Brain microvascular endothelial cell (primary cell): ENCODE measurements at regions not wholly inside any gene's neighbourhood (a gene's known extent, or its start where the extent isn't known, plus 50 kb on each side); places are given as distances from the start of the nearest gene placed in this dataset.
"Not testable (repeated sequence)": the region's sequence is repeated elsewhere in the genome, so short reads cannot be mapped to it uniquely, and the experiment has no call there.

ENCODE experiments used
- DNase-seq: peaks from one replicate; pipeline ENCODE4 v3.0.0-alpha.2; 2020
- H3K27ac ChIP-seq: fragments of 250-450 bp; sonication (Bioruptor Pico); 2 replicates; pipeline ENCODE4 v1.5.1; 2020; ENCODE audit warnings: mild to moderate bottlenecking, moderate library complexity
- H3K27me3 ChIP-seq: fragments of 250-450 bp; sonication (Bioruptor Pico); replicated peaks from 2 replicates; pipeline ENCODE4 v1.5.1; 2020; ENCODE audit warnings: mild to moderate bottlenecking
- H3K36me3 ChIP-seq: fragments of 250-450 bp; sonication (Bioruptor Pico); replicated peaks from 2 replicates; pipeline ENCODE4 v1.5.1; 2020; ENCODE audit warnings: mild to moderate bottlenecking
- H3K4me3 ChIP-seq: 2 replicates; pipeline ENCODE4 v1.5.1; 2011; ENCODE audit warnings: low read depth, mild to moderate bottlenecking, control low read depth, low read length, moderate library complexity
- CTCF ChIP-seq: IDR thresholded peaks from 2 replicates; pipeline ENCODE4 v1.5.1; 2011; ENCODE audit warnings: low read depth, mild to moderate bottlenecking, moderate library complexity, low read length, control low read depth, inconsistent platforms; ENCODE audit errors: missing control alignments
- in situ Hi-C: cut with HindIII; loops from 2 replicates; pipeline ENCODE4 v1.10.0; 2017; ENCODE audit warnings: low sequenced_read_pairs, low pct_ligation_motif_present

- no peak overlapping the region for H3K4me3 ChIP-seq
- H3K27me3 ChIP-seq, result no peaks in the 10 kb centered on the region
- H3K36me3 ChIP-seq, result no peaks in the 10 kb centered on the region
- TF ChIP-seq CTCF, result no peak
- in situ Hi-C loops, result no loop called here
- no peak overlapping the region for H3K27ac ChIP-seq
- DNase-seq, result no peak
These were observed 64.9 kb downstream of the FAM170A start for GRCh38 chr5:119694284-119694683.

- no peak for DNase-seq
- Histone ChIP-seq H3K27me3 (no peaks in the 10 kb centered on the region), H3K27ac (no peak overlapping the region), H3K36me3 (no peaks in the 10 kb centered on the region), H3K4me3 (no peak overlapping the region)
- in situ Hi-C loops, result no loop called here
- TF ChIP-seq CTCF, result no peak
These were observed 76.7 kb downstream of the FAM170A start for GRCh38 chr5:119706049-119706448.

GRCh38 chr5:119708076-119708790 lies 78.9 kb downstream of the FAM170A start:
- no peak overlapping the region for H3K27ac ChIP-seq
- TF ChIP-seq CTCF, result no peak
- H3K27me3 ChIP-seq, result no peaks in the 10 kb centered on the region
- no peak for DNase-seq
- in situ Hi-C loops, result no loop called here
- H3K36me3 ChIP-seq, result no peaks in the 10 kb centered on the region
- no peak overlapping the region for H3K4me3 ChIP-seq

- H3K4me3 ChIP-seq, result no peak overlapping the region
- H3K27me3 ChIP-seq, result no peaks in the 10 kb centered on the region
- in situ Hi-C loops, result no loop called here
- no peak for TF ChIP-seq CTCF
- no peaks in the 10 kb centered on the region for H3K36me3 ChIP-seq
- no peak for DNase-seq
- no peak overlapping the region for H3K27ac ChIP-seq
These were observed 92.4 kb downstream of the FAM170A start for GRCh38 chr5:119721775-119722174.

GRCh38 chr5:119725291-119725690 lies 95.9 kb downstream of the FAM170A start:
- H3K4me3 ChIP-seq, in situ Hi-C loops, DNase-seq, H3K27ac ChIP-seq, H3K27me3 ChIP-seq, H3K36me3 ChIP-seq: not testable (repeated sequence)

- in situ Hi-C loops, result no loop called here
- H3K27ac ChIP-seq, result no peak overlapping the region
- no peak overlapping the region for H3K4me3 ChIP-seq
- no peaks in the 10 kb centered on the region for H3K36me3 ChIP-seq
- H3K27me3 ChIP-seq, result no peaks in the 10 kb centered on the region
- no peak for DNase-seq
- no peak for TF ChIP-seq CTCF
These were observed 97.2 kb downstream of the FAM170A start for GRCh38 chr5:119726544-119726943.
